ENCODE measurements at regions not wholly inside any gene's neighbourhood (a gene's known extent, or its start where the extent isn't known, plus 50 kb on each side); places are given as distances from the start of the nearest gene placed in this dataset.

GRCh38 chr13:80441968-80442367 is 101.0 kb upstream of the SPRY2 start:
- Mint-ChIP-seq H3K4me1 (peaks cover 39% of the 10 kb centered on the region), H3K27ac (peak overlapping the region in 1 of 7 donors; percentile 43), H3K27me3 (ENCODE audit: low read depth in 3 of 3) (peaks cover 4 to 11% (median 6%) of the 10 kb centered on the region in 3 donors), H3K36me3 (peaks cover 0 to 2% of the 10 kb centered on the region in 2 donors), H3K9me3 (peaks cover 0 to 3% (median 0%) of the 10 kb centered on the region in 7 donors), H3K4me3 (peak overlapping the region in 1 of 2 donors; percentile 16)
- H3K36me3 ChIP-seq (replicated peaks in 1 of 2; ENCODE audit: control insufficient read depth in 1 of 2, insufficient read depth in 2 of 2, low read length in 2 of 2): no peaks in the 10 kb centered on the region
- no peak overlapping the region for H3K4me3 ChIP-seq (replicated peaks in 1 of 3; ENCODE audit: low read depth in 2 of 3, low read length in 3 of 3)
- H3K9ac ChIP-seq (ENCODE audit: insufficient read depth, low read length, poor library complexity, severe bottlenecking): no peak overlapping the region
- H3K27ac ChIP-seq (ENCODE audit: low read depth in 1 of 2, low read length in 2 of 2): no peak overlapping the region
- H3K4me1 ChIP-seq (ENCODE audit: control insufficient read depth in 1 of 2, insufficient read depth in 2 of 2, low read length in 2 of 2): peaks cover 26 to 39% of the 10 kb centered on the region in 2 donors
- H2AFZ ChIP-seq (ENCODE audit: insufficient read depth, low read depth, low read length, poor library complexity, severe bottlenecking): no peak overlapping the region
- peaks cover 0 to 5% of the 10 kb centered on the region in 2 donors for H3K27me3 ChIP-seq (ENCODE audit: control insufficient read depth in 2 of 2, insufficient read depth in 2 of 2, low read length in 2 of 2)
- H3K9me3 ChIP-seq (replicated peaks in 1 of 2; ENCODE audit: control insufficient read depth in 1 of 2, insufficient read depth in 1 of 2, low read length in 2 of 2): no peaks in the 10 kb centered on the region
- no peaks in the 10 kb centered on the region for H3K79me2 ChIP-seq (ENCODE audit: insufficient read depth, low read length)
- intact Hi-C loops (cut with micrococcal nuclease): loop anchor here (10.0 kb wide), 2 partner anchors 267 to 397 kb away; no protein-coding TSS in a partner anchor
- TF ChIP-seq CTCF (IDR thresholded peaks at IDR 0.05): no peak
- no peaks in the 10 kb centered on the region for H4K20me1 ChIP-seq (ENCODE audit: insufficient read depth, low read length)
- DNase-seq: peak; percentile 20 to 65 (median 55)
- no peak overlapping the region for H3K4me2 ChIP-seq (replicated peaks; ENCODE audit: extremely low read depth, low read length, poor library complexity, severe bottlenecking)

DNA sequence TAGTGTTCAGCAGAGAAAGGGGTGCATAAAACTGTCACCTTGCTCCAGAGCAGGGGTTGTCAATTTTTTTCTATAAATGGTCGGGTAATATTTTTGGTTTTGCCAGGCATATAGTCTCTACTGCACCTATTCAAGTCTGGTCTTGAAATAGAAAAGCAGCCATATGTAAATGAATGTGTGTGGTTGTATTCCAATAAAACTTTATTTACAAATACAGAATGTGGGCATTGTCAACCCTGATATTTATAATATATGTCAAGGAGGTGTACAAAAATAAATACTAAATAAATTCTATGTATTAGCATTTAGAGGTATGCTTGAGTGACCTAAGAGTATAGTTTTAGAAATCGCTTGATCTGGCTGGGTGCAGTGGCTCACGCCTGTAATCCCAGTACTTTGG is 97.6 kb upstream of the SPRY2 start:
- Mint-ChIP-seq H3K27me3 (ENCODE audit: low read depth in 3 of 3) (peaks cover 0 to 7% (median 6%) of the 10 kb centered on the region in 3 donors), H3K9me3 (no peaks in the 10 kb centered on the region), H3K4me1 (peaks cover 23% of the 10 kb centered on the region), H3K4me3 (no peak overlapping the region), H3K27ac (no peak overlapping the region), H3K36me3 (peaks cover 0 to 2% of the 10 kb centered on the region in 2 donors)
- no peak overlapping the region for H3K9ac ChIP-seq (ENCODE audit: insufficient read depth, low read length, poor library complexity, severe bottlenecking)
- H3K4me3 ChIP-seq (replicated peaks in 1 of 3; ENCODE audit: low read depth in 2 of 3, low read length in 3 of 3): no peak overlapping the region
- H3K4me2 ChIP-seq (replicated peaks; ENCODE audit: extremely low read depth, low read length, poor library complexity, severe bottlenecking): no peak overlapping the region
- H3K27me3 ChIP-seq (ENCODE audit: control insufficient read depth in 2 of 2, insufficient read depth in 2 of 2, low read length in 2 of 2): peaks cover 2% of the 10 kb centered on the region in 2 donors
- no CpG with 5 or more reads among the region's 3 CpGs for WGBS (ENCODE audit: insufficient coverage)
- intact Hi-C loops (cut with micrococcal nuclease): no loop called here
- no peaks in the 10 kb centered on the region for H3K36me3 ChIP-seq (replicated peaks in 1 of 2; ENCODE audit: control insufficient read depth in 1 of 2, insufficient read depth in 2 of 2, low read length in 2 of 2)
- TF ChIP-seq CTCF (IDR thresholded peaks at IDR 0.05): no peak
- no peaks in the 10 kb centered on the region for H3K79me2 ChIP-seq (ENCODE audit: insufficient read depth, low read length)
- no peak overlapping the region for H3K27ac ChIP-seq (ENCODE audit: low read depth in 1 of 2, low read length in 2 of 2)
- H3K4me1 ChIP-seq (ENCODE audit: control insufficient read depth in 1 of 2, insufficient read depth in 2 of 2, low read length in 2 of 2): peaks cover 5 to 18% of the 10 kb centered on the region in 2 donors
- H4K20me1 ChIP-seq (ENCODE audit: insufficient read depth, low read length): no peaks in the 10 kb centered on the region
- H3K9me3 ChIP-seq (replicated peaks in 1 of 2; ENCODE audit: control insufficient read depth in 1 of 2, insufficient read depth in 1 of 2, low read length in 2 of 2): no peaks in the 10 kb centered on the region
- no peak for DNase-seq
- no peak overlapping the region for H2AFZ ChIP-seq (ENCODE audit: insufficient read depth, low read depth, low read length, poor library complexity, severe bottlenecking)

Data from CD14-positive monocyte (primary cell).